GM12878 (cell line): ENCODE measurements at regions not wholly inside any gene's neighbourhood (a gene's known extent, or its start where the extent isn't known, plus 50 kb on each side); places are given as distances from the start of the nearest gene placed in this dataset.

Experiments used
- ATAC-seq: fragments of 200-7000 bp; cut with Tn5 transposase; 3 replicates; pipeline ENCODE4 v1.9.1; 2020; ENCODE audit warnings: mild to moderate bottlenecking, moderate library complexity
- BruUV-seq: library from RNA; stranded (reverse); fragments of 400-500 nt; replicated peaks from 2 replicates; lab custom pipeline; 2021; lab: Mats Ljungman, UMichigan
- CTCF ChIA-PET: fragments of 300-600 bp; sonication (Branson Sonifier 250); formaldehyde crosslinking; extraction: SDS; loops from one replicate; lab custom pipeline; 2021; ENCODE audit warnings: inconsistent platforms; lab: Yijun Ruan, JAX
- POLR2A ChIA-PET: fragments of 350-600 bp; formaldehyde crosslinking; extraction: SDS; loops from one replicate; lab custom pipeline; 2021; ENCODE audit warnings: inconsistent platforms; lab: Charles Lee
- RAD21 ChIA-PET: fragments of 300-600 bp; sonication (Branson Sonifier 250); formaldehyde crosslinking; loops from one replicate; lab custom pipeline; 2023; ENCODE audit warnings: antibody characterized with exemption; ENCODE audit not compliant: unreplicated experiment; lab: Charles Lee
- SMC1A ChIA-PET: fragments of 300-600 bp; sonication (Branson Sonifier 250); formaldehyde crosslinking; loops from one replicate; lab custom pipeline; 2023; ENCODE audit not compliant: unreplicated experiment, uncharacterized antibody; lab: Charles Lee
- DNase-seq: peaks from one replicate; pipeline ENCODE4 v3.0.0-alpha.2; 2011; ENCODE audit warnings: low read depth, low spot score
- FAIRE-seq: peaks from 3 replicates; lab custom pipeline; 2011; peaks lifted over from hg19 to GRCh38; lab: Jason Lieb, UNC
- H2AFZ ChIP-seq: 2 replicates; pipeline ENCODE4 v1.6.0; 2011; ENCODE audit warnings: low read depth, low read length, control low read depth; ENCODE audit not compliant: control insufficient read depth
- H3K27ac ChIP-seq: 2 replicates; pipeline ENCODE4 v1.5.1; 2011; ENCODE audit warnings: control low read depth; ENCODE audit not compliant: control insufficient read depth, insufficient read depth
- H3K27me3 ChIP-seq, 2 experiments: replicated peaks in 1 of 2; 2 replicates each; pipeline versions ENCODE4 v1.6.0 to v1.6.1; 2011; ENCODE audit warnings: low read length in 1 of 2; ENCODE audit not compliant: control insufficient read depth in 2 of 2, insufficient read depth in 2 of 2
- H3K36me3 ChIP-seq, 2 experiments: 2 replicates each; pipeline ENCODE4 v1.5.1; 2011; ENCODE audit warnings: low read length in 1 of 2; ENCODE audit not compliant: control insufficient read depth in 2 of 2, insufficient read depth in 2 of 2
- H3K4me1 ChIP-seq: 2 replicates; pipeline ENCODE4 v1.6.1; 2011; ENCODE audit warnings: mild to moderate bottlenecking, low read length, moderate library complexity, mixed read lengths; ENCODE audit not compliant: control insufficient read depth, insufficient read depth
- H3K4me2 ChIP-seq: 2 replicates; pipeline ENCODE4 v1.6.0; 2011; ENCODE audit warnings: control low read depth; ENCODE audit not compliant: control insufficient read depth, insufficient read depth
- H3K4me3 ChIP-seq: fragments of 200-600 bp; sonication (generic); 2 replicates; pipeline ENCODE4 v1.5.1; 2016
- H3K79me2 ChIP-seq: 2 replicates; pipeline ENCODE4 v1.6.0; 2011; ENCODE audit warnings: low read length; ENCODE audit not compliant: control insufficient read depth, insufficient read depth
- H3K9ac ChIP-seq: 2 replicates; pipeline ENCODE4 v1.8.0; 2011; ENCODE audit warnings: low read length, control low read depth, mixed read lengths; ENCODE audit not compliant: control insufficient read depth, insufficient read depth
- H3K9me3 ChIP-seq: replicated peaks from 3 replicates; pipeline ENCODE4 v1.5.1; 2011; ENCODE audit warnings: mild to moderate bottlenecking, low read length; ENCODE audit not compliant: control insufficient read depth, insufficient read depth
- H4K20me1 ChIP-seq: 2 replicates; pipeline ENCODE4 v1.6.0; 2011; ENCODE audit not compliant: control insufficient read depth, insufficient read depth
- EED ChIP-seq: sonication (generic); IDR thresholded peaks from 2 replicates; pipeline ENCODE4 v1.6.1; 2016; ENCODE audit warnings: antibody characterized with exemption, low read depth
- ESRRA ChIP-seq: IDR thresholded peaks from 2 replicates; pipeline ENCODE4 v1.6.1; 2012; ENCODE audit warnings: mild to moderate bottlenecking, low read length, improper control_type of control experiment
- KAT2A ChIP-seq: conservative IDR thresholded peaks from 2 replicates; pipeline ENCODE4 v1.6.1; 2011; ENCODE audit warnings: low read depth, low read length; ENCODE audit not compliant: control insufficient read depth
- MTA3 ChIP-seq: IDR thresholded peaks from 2 replicates; pipeline ENCODE4 v1.6.1; 2012; ENCODE audit warnings: low read length, inconsistent platforms, borderline replicate concordance
- NR2F1 ChIP-seq: fragments of 450-650 bp; conservative IDR thresholded peaks from 2 replicates; pipeline ENCODE4 v1.6.1; 2017; ENCODE audit warnings: mild to moderate bottlenecking
- PAX8 ChIP-seq: fragments of 450-650 bp; IDR thresholded peaks from 2 replicates; pipeline ENCODE4 v1.6.1; 2017; ENCODE audit warnings: mild to moderate bottlenecking, moderate library complexity
- PBX3 ChIP-seq: IDR thresholded peaks from 2 replicates; pipeline ENCODE4 v1.6.1; 2011; ENCODE audit warnings: mild to moderate bottlenecking, low read depth, low read length, moderate library complexity; ENCODE audit not compliant: insufficient replicate concordance
- POLR2AphosphoS2 ChIP-seq: IDR thresholded peaks from 2 replicates; pipeline ENCODE4 v1.6.1; 2011; ENCODE audit warnings: low read depth, mild to moderate bottlenecking, low read length, improper control_type of control experiment, moderate library complexity
- SRF ChIP-seq, 2 experiments: IDR thresholded peaks; 2 replicates each; pipeline ENCODE4 v1.6.1; 2011; ENCODE audit warnings: low read depth in 2 of 2, low read length in 2 of 2, mild to moderate bottlenecking in 1 of 2, moderate library complexity in 1 of 2
- ZNF687 ChIP-seq: fragments of 450-650 bp; IDR thresholded peaks from 2 replicates; pipeline ENCODE4 v1.6.1; 2017; ENCODE audit warnings: mild to moderate bottlenecking, moderate library complexity
- WGBS: methylation state at CpG from one replicate; pipeline ENCODE4 v1.1.6; 2016; ENCODE audit warnings: low lambda C conversion rate; ENCODE audit not compliant: insufficient replicate concordance, insufficient coverage; ENCODE audit errors: missing lambda C conversion rate; 5-methylcytosine and 5-hydroxymethylcytosine counted together
- in situ Hi-C: fragments of 300-500 bp; cut with MboI; formaldehyde crosslinking; loops from 9 replicates; pipeline ENCODE4 v1.14.3; 2018; ENCODE audit warnings: mixed read lengths
- intact Hi-C: fragments of 100-400 bp; cut with micrococcal nuclease; formaldehyde crosslinking; loops from one replicate; pipeline ENCODE4 v1.14.2; 2022; ENCODE audit not compliant: unreplicated experiment

- no peak overlapping the region for H3K9ac ChIP-seq
- no peaks in the 10 kb centered on the region for H4K20me1 ChIP-seq
- no peak for FAIRE-seq
- H3K4me2 ChIP-seq: no peak overlapping the region
- DNase-seq: no peak
- ChIA-PET SMC1A (no interaction called here), RAD21 (no interaction called here), CTCF (no interaction called here), POLR2A (no interaction called here)
- H3K4me3 ChIP-seq: no peak overlapping the region
- no peaks in the 10 kb centered on the region for H3K36me3 ChIP-seq
- H3K4me1 ChIP-seq: no peaks in the 10 kb centered on the region
- no peaks in the 10 kb centered on the region for H3K79me2 ChIP-seq
- no peak overlapping the region for H3K27ac ChIP-seq
- no peak for TF ChIP-seq PBX3
- no peak for TF ChIP-seq SRF (IDR thresholded peaks at IDR 0.05; ENCODE audit: low read depth in 2 of 2, low read length in 2 of 2)
- in situ Hi-C loops (no loop called here), intact Hi-C loops (no loop called here)
- no peak for ATAC-seq
- H3K27me3 ChIP-seq: peaks cover 0 to 3% of the 10 kb centered on the region in 2 experiments; a peak in 2 of 4 replicates
- H2AFZ ChIP-seq: no peak overlapping the region
- BruUV-seq: no TSS peak
- WGBS: 15% methylated on average over 3 of the region's 3 CpGs
- no peaks in the 10 kb centered on the region for H3K9me3 ChIP-seq
Observed at GRCh38 chr20:40335901-40336351, 353.1 kb downstream of the MAFB start.

- H3K9ac ChIP-seq: no peak overlapping the region
- no peaks in the 10 kb centered on the region for H3K36me3 ChIP-seq
- H3K27ac ChIP-seq: no peak overlapping the region
- H4K20me1 ChIP-seq: no peaks in the 10 kb centered on the region
- no peak for ATAC-seq
- ChIA-PET CTCF (no interaction called here), RAD21 (no interaction called here), POLR2A (no interaction called here), SMC1A (no interaction called here)
- H3K27me3 ChIP-seq: peaks cover 0 to 3% of the 10 kb centered on the region in 2 experiments; a peak in 2 of 4 replicates
- no peaks in the 10 kb centered on the region for H3K9me3 ChIP-seq
- intact Hi-C loops: no loop called here
- in situ Hi-C loops: no loop called here
- FAIRE-seq: no peak
- H3K4me1 ChIP-seq: no peaks in the 10 kb centered on the region
- BruUV-seq: no TSS peak
- H3K4me2 ChIP-seq: no peak overlapping the region
- H3K4me3 ChIP-seq: no peak overlapping the region
- DNase-seq: no peak
- no peaks in the 10 kb centered on the region for H3K79me2 ChIP-seq
- no peak overlapping the region for H2AFZ ChIP-seq
- WGBS: 22% methylated on average over 6 of the region's 6 CpGs
- TF ChIP-seq MTA3 (no peak), PAX8 (no peak), NR2F1 (no peak), ZNF687 (no peak), POLR2AphosphoS2 (no peak), ESRRA (no peak), EED (no peak), KAT2A (no peak)
Observed at GRCh38 chr20:40335437-40335836, 353.6 kb downstream of the MAFB start.
